DOHH2 (cell line): ENCODE measurements at regions not wholly inside any gene's neighbourhood (a gene's known extent, or its start where the extent isn't known, plus 50 kb on each side); places are given as distances from the start of the nearest gene placed in this dataset.

Experiments
- H3F3A ChIP-seq: fragments of 200-600 bp; sonication (generic), shearing (Covaris generic); 2 replicates; pipeline ENCODE4 v1.6.0; 2016; ENCODE audit warnings: antibody characterized with exemption, mild to moderate bottlenecking; ENCODE audit not compliant: control insufficient read depth, insufficient read depth
- H3K27ac ChIP-seq: fragments of 200-600 bp; sonication (generic); 2 replicates; pipeline ENCODE4 v1.5.1; 2014; ENCODE audit warnings: low read depth, mild to moderate bottlenecking, low read length, moderate library complexity
- H3K27me3 ChIP-seq: fragments of 200-600 bp; sonication (generic); 2 replicates; pipeline ENCODE4 v1.6.1; 2014; ENCODE audit warnings: mild to moderate bottlenecking, low read length, mixed read lengths; ENCODE audit not compliant: control insufficient read depth
- H3K36me3 ChIP-seq: fragments of 200-600 bp; sonication (generic); 2 replicates; pipeline ENCODE4 v1.6.1; 2014; ENCODE audit warnings: mild to moderate bottlenecking, low read length, moderate library complexity, mixed read lengths; ENCODE audit not compliant: control insufficient read depth
- H3K4me1 ChIP-seq: fragments of 200-600 bp; sonication (generic); 2 replicates; pipeline ENCODE4 v1.6.1; 2014; ENCODE audit warnings: mild to moderate bottlenecking, low read length, mixed read lengths; ENCODE audit not compliant: control insufficient read depth
- H3K4me2 ChIP-seq: fragments of 200-600 bp; sonication (generic); 2 replicates; pipeline ENCODE4 v1.6.0; 2014; ENCODE audit warnings: mild to moderate bottlenecking, low read length, moderate library complexity
- H3K4me3 ChIP-seq: fragments of 200-600 bp; sonication (generic); 2 replicates; pipeline ENCODE4 v1.5.1; 2014; ENCODE audit warnings: mild to moderate bottlenecking, low read length, mixed read lengths
- H3K79me2 ChIP-seq: fragments of 200-600 bp; sonication (generic); 2 replicates; pipeline ENCODE4 v1.6.1; 2014; ENCODE audit warnings: mild to moderate bottlenecking, low read length, mixed read lengths; ENCODE audit not compliant: control insufficient read depth
- H3K9me2 ChIP-seq: fragments of 200-600 bp; sonication (generic); replicated peaks from 2 replicates; pipeline ENCODE4 v1.6.1; 2014; ENCODE audit warnings: mild to moderate bottlenecking, low read length, mixed read lengths; ENCODE audit not compliant: control insufficient read depth
- H3K9me3 ChIP-seq: fragments of 200-600 bp; sonication (generic); 2 replicates; pipeline ENCODE4 v1.6.1; 2014; ENCODE audit warnings: antibody characterized with exemption, low read length, mixed read lengths; ENCODE audit not compliant: control insufficient read depth, insufficient read depth
- H4K20me1 ChIP-seq: fragments of 200-600 bp; sonication (generic); 2 replicates; pipeline ENCODE4 v1.6.0; 2014; ENCODE audit warnings: low read depth, mild to moderate bottlenecking, antibody characterized with exemption, low read length, moderate library complexity; ENCODE audit not compliant: control insufficient read depth, insufficient read depth
- EZH2phosphoT487 ChIP-seq: fragments of 200-600 bp; sonication (generic); IDR thresholded peaks from 2 replicates; pipeline ENCODE4 v1.6.1; 2017; ENCODE audit warnings: borderline replicate concordance, mild to moderate bottlenecking, antibody characterized with exemption, low read length, moderate library complexity, mixed read lengths
- TF ChIP-seq, protein P1 (sequence below): fragments of 200-600 bp; sonication (generic); IDR thresholded peaks from one replicate; pipeline ENCODE4 v1.5.1; 2014; ENCODE audit warnings: antibody characterized with exemption, mild to moderate bottlenecking, low read depth, low read length; ENCODE audit not compliant: poor library complexity, severe bottlenecking

DNA sequence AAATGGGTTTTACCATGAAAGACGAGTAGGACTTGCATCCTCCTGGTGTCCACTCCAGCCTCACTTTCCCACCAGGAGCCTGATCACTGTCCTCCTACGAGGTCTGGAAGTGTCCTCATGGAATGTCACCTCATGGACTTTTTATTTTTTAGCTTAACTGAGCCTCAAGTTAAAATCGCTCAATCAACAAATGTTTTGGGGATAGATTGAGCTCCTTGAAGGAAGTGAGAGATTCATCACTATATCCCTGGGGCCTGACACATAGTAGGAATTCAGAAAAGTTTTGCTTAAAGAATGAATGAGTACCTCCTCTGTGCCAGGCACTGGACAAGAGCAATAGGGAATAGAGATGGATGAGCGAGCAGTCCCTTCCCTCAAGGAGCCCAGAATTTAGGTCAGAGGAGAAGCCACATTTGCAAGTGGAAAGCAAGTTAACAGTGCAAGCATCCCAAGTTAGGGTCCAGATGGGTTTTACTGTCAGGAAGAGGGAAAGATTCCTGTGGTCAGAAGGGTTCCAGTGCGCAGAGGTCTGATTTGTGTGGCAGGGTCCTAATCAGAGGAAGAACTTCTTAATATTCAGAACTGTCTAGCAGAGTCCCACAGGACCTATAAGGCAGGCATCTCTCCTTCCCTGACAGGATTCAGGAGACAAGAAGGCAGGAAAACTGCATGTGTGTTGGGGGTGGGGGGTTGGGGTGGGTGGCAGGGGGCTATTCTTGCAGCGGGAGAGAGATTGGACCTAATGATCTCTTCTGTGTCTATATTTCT, 67.0 kb downstream of the MYCN start:
- H3K79me2 ChIP-seq, result no peaks in the 10 kb centered on the region
- no peaks in the 10 kb centered on the region for H3F3A ChIP-seq
- no peaks in the 10 kb centered on the region for H4K20me1 ChIP-seq
- no peaks in the 10 kb centered on the region for H3K9me2 ChIP-seq
- no peak for TF ChIP-seq EZH2phosphoT487
- TF ChIP-seq, protein P1, sequence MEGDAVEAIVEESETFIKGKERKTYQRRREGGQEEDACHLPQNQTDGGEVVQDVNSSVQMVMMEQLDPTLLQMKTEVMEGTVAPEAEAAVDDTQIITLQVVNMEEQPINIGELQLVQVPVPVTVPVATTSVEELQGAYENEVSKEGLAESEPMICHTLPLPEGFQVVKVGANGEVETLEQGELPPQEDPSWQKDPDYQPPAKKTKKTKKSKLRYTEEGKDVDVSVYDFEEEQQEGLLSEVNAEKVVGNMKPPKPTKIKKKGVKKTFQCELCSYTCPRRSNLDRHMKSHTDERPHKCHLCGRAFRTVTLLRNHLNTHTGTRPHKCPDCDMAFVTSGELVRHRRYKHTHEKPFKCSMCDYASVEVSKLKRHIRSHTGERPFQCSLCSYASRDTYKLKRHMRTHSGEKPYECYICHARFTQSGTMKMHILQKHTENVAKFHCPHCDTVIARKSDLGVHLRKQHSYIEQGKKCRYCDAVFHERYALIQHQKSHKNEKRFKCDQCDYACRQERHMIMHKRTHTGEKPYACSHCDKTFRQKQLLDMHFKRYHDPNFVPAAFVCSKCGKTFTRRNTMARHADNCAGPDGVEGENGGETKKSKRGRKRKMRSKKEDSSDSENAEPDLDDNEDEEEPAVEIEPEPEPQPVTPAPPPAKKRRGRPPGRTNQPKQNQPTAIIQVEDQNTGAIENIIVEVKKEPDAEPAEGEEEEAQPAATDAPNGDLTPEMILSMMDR, result no peak
- H3K4me3 ChIP-seq, result no peak overlapping the region
- H3K9me3 ChIP-seq, result no peaks in the 10 kb centered on the region
- H3K27me3 ChIP-seq, result no peaks in the 10 kb centered on the region
- no peaks in the 10 kb centered on the region for H3K36me3 ChIP-seq
- H3K27ac ChIP-seq, result no peak overlapping the region
- H3K4me2 ChIP-seq, result no peak overlapping the region
- H3K4me1 ChIP-seq, result no peaks in the 10 kb centered on the region

DNA sequence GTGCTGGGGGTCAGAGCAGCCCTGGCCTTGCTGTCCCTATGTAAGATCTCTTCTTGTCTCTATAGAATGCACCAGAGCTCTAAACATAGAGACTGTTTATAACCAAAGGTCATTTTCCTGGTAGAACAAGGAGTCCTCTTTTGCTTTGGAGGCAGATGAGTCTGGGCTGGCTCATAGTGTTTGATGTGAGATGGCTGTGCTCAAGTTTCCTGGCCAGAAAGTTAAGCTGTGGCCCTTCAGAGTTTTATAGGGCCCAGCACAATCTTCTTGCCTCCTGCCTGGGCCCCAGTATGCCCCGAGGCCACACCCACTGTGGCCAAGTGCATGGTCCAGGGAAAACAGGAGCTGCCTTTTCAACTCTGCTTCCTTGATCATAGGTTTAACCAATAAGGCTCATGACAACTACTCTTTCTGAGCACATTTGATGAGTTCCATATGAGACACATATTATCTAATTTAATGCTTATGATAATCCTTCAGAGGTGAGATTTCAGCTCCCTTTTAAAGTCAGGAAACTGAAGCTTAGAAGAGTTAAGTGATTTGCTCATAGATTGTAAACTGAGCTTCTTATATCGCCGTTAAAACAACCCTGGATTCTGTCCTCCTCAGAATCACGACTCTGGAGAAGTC, 66.3 kb downstream of the MYCN start:
- H3K4me1 ChIP-seq, result no peaks in the 10 kb centered on the region
- H3K4me3 ChIP-seq, result no peak overlapping the region
- H3K9me2 ChIP-seq, result no peaks in the 10 kb centered on the region
- H3K27me3 ChIP-seq, result no peaks in the 10 kb centered on the region
- no peaks in the 10 kb centered on the region for H3K36me3 ChIP-seq
- no peak overlapping the region for H3K4me2 ChIP-seq
- H3K9me3 ChIP-seq, result no peaks in the 10 kb centered on the region
- H3K79me2 ChIP-seq, result no peaks in the 10 kb centered on the region
- H4K20me1 ChIP-seq, result no peaks in the 10 kb centered on the region
- TF ChIP-seq, protein P1, result no peak
- TF ChIP-seq EZH2phosphoT487, result no peak
- H3F3A ChIP-seq, result no peaks in the 10 kb centered on the region
- H3K27ac ChIP-seq, result no peak overlapping the region

DNA sequence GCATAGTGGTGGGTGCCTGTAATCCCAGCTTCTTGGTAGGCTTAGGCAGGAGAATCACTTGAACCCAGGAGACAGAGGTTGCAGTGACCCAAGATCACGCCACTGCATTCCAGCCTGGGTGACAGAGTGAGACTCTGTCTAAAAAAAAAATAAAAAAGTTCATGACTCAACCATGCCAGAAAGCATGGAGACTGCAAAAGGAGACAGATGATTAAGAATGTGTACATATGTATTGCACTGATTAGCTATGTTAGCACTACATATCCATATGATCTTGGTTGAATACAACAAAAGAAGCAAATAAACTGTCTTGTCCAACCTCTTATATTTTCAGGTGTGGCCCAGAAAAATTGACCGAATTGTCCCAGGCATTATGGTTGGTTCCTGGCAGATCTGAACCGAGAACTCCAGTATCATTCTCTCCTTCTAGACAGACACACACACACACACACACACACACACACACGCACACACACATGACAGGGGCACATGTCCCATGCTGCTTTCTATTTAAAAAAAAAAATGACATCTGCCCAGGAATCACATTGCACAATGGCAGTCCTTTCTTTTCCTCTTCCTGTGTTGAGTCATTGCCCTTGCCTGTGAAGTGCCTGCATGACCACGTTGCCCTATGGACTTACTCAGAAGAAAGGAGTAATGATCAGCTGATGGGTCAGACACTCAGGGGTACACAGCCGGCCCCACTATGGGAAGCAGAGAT, 65.6 kb downstream of the MYCN start:
- H3F3A ChIP-seq, result no peaks in the 10 kb centered on the region
- TF ChIP-seq, protein P1, result no peak
- no peaks in the 10 kb centered on the region for H4K20me1 ChIP-seq
- H3K9me2 ChIP-seq, result no peaks in the 10 kb centered on the region
- H3K27ac ChIP-seq, result no peak overlapping the region
- H3K4me3 ChIP-seq, result no peak overlapping the region
- no peak overlapping the region for H3K4me2 ChIP-seq
- no peaks in the 10 kb centered on the region for H3K36me3 ChIP-seq
- H3K4me1 ChIP-seq, result no peaks in the 10 kb centered on the region
- no peaks in the 10 kb centered on the region for H3K79me2 ChIP-seq
- no peaks in the 10 kb centered on the region for H3K27me3 ChIP-seq
- H3K9me3 ChIP-seq, result no peaks in the 10 kb centered on the region
